ENCODE measurements at regions not wholly inside any gene's neighbourhood (a gene's known extent, or its start where the extent isn't known, plus 50 kb on each side); places are given as distances from the start of the nearest gene placed in this dataset.

- TF ChIP-seq CTCF (IDR thresholded peaks at IDR 0.05), result no peak
- TF ChIP-seq EP300 (IDR thresholded peaks at IDR 0.05), result no peak
These were observed 84.7 kb upstream of the FRMD6 start for GRCh38 chr14:51566831-51567582.

Measured in esophagus muscularis mucosa (tissue), 3 donors.